Endothelial cell of umbilical vein (primary cell): ENCODE measurements at regions not wholly inside any gene's neighbourhood (a gene's known extent, or its start where the extent isn't known, plus 50 kb on each side); places are given as distances from the start of the nearest gene placed in this dataset.

Experiments
- BruUV-seq: library from RNA; stranded (reverse); fragments of 400-500 nt; replicated peaks from 2 replicates; lab custom pipeline; 2021; lab: Mats Ljungman, UMichigan
- CTCF ChIA-PET: fragments of 300-600, 350-600 bp; sonication (Branson Sonifier 250); formaldehyde crosslinking; loops from one replicate; lab custom pipeline; 2021; ENCODE audit warnings: antibody characterized with exemption, inconsistent platforms; lab: Charles Lee
- POLR2A ChIA-PET: fragments of 300-600, 350-600 bp; sonication (Branson Sonifier 250); formaldehyde crosslinking; loops from one replicate; lab custom pipeline; 2021; ENCODE audit warnings: antibody characterized with exemption, inconsistent platforms; lab: Charles Lee
- DNase-seq: peaks from one replicate; pipeline ENCODE4 v3.0.0-alpha.2; 2011; ENCODE audit warnings: low read depth, low spot score
- FAIRE-seq: peaks from 2 replicates; lab custom pipeline; 2011; peaks lifted over from hg19 to GRCh38; lab: Jason Lieb, UNC
- H2AFZ ChIP-seq: 2 replicates; pipeline ENCODE4 v1.6.0; 2012; ENCODE audit warnings: low read depth, low read length, control low read depth, inconsistent platforms
- H3K27ac ChIP-seq: 2 replicates; pipeline ENCODE4 v1.5.1; 2011; ENCODE audit warnings: low read depth, mild to moderate bottlenecking, control low read depth, low read length, moderate library complexity; ENCODE audit not compliant: insufficient read depth
- H3K27me3 ChIP-seq, 2 experiments: 2 replicates each; pipeline versions ENCODE4 v1.6.0 to v1.6.1; 2011; ENCODE audit warnings: low read length in 2 of 2, mixed read lengths in 1 of 2; ENCODE audit not compliant: control insufficient read depth in 2 of 2, insufficient read depth in 2 of 2
- H3K36me3 ChIP-seq, 2 experiments: 2 replicates in 1 of 2; 3 replicates in 1 of 2; pipeline ENCODE4 v1.5.1; 2011; ENCODE audit warnings: low read length in 2 of 2, mild to moderate bottlenecking in 1 of 2, moderate library complexity in 1 of 2; ENCODE audit not compliant: control insufficient read depth in 2 of 2, insufficient read depth in 2 of 2; ENCODE audit errors: extremely low read depth in 1 of 2
- H3K4me1 ChIP-seq: 3 replicates; pipeline ENCODE4 v1.5.1; 2011; ENCODE audit warnings: mild to moderate bottlenecking, low read length; ENCODE audit not compliant: control insufficient read depth, insufficient read depth; ENCODE audit errors: extremely low read depth
- H3K4me2 ChIP-seq: 2 replicates; pipeline ENCODE4 v1.6.1; 2011; ENCODE audit warnings: low read length, control low read depth, mixed read lengths; ENCODE audit not compliant: insufficient read depth
- H3K4me3 ChIP-seq, 3 experiments: fragments of 200-600 bp in 1 of 3; sonication (generic), shearing (Covaris generic) in 1 of 3; replicated peaks in 1 of 3; 2 replicates each; pipeline ENCODE4 v1.5.1; 2011 to 2016; ENCODE audit warnings: control low read depth in 3 of 3, low read length in 3 of 3, mild to moderate bottlenecking in 2 of 3, inconsistent platforms in 1 of 3, low read depth in 1 of 3, moderate library complexity in 1 of 3; ENCODE audit not compliant: insufficient read depth in 1 of 3
- H3K79me2 ChIP-seq: 2 replicates; pipeline ENCODE4 v1.6.0; 2012; ENCODE audit warnings: low read length, inconsistent platforms; ENCODE audit not compliant: control insufficient read depth, insufficient read depth
- H3K9ac ChIP-seq: replicated peaks from 2 replicates; pipeline ENCODE3; 2011; ENCODE audit warnings: low read length, control low read depth; ENCODE audit not compliant: insufficient read depth; ENCODE audit errors: extremely low read depth
- H3K9me1 ChIP-seq: replicated peaks from 3 replicates; pipeline ENCODE4 v1.6.0; 2011; ENCODE audit warnings: mild to moderate bottlenecking, low read length; ENCODE audit not compliant: control insufficient read depth, insufficient read depth; ENCODE audit errors: extremely low read depth
- H3K9me3 ChIP-seq: replicated peaks from 2 replicates; pipeline ENCODE4 v1.5.1; 2012; ENCODE audit warnings: low read length, inconsistent platforms; ENCODE audit not compliant: control insufficient read depth, insufficient read depth
- H4K20me1 ChIP-seq: replicated peaks from 2 replicates; pipeline ENCODE3; 2011; ENCODE audit warnings: mild to moderate bottlenecking, low read length; ENCODE audit not compliant: control insufficient read depth, insufficient read depth; ENCODE audit errors: extremely low read depth
- EZH2 ChIP-seq: IDR thresholded peaks from 2 replicates; pipeline ENCODE4 v1.6.1; 2012; ENCODE audit warnings: borderline replicate concordance, low read depth, mild to moderate bottlenecking, moderate library complexity, low read length, inconsistent platforms; ENCODE audit not compliant: severe bottlenecking
- FOS ChIP-seq: IDR thresholded peaks from 2 replicates; pipeline ENCODE4 v1.6.1; 2011; ENCODE audit warnings: mild to moderate bottlenecking, low read length, moderate library complexity, borderline replicate concordance; ENCODE audit not compliant: insufficient read depth
- GATA2 ChIP-seq: IDR thresholded peaks from 2 replicates; pipeline ENCODE4 v1.7.0; 2011; ENCODE audit warnings: low read depth, mild to moderate bottlenecking, moderate library complexity, mixed read lengths, low read length; ENCODE audit not compliant: insufficient read length, insufficient read depth
- JUN ChIP-seq: IDR thresholded peaks from 2 replicates; pipeline ENCODE4 v1.6.1; 2011; ENCODE audit warnings: borderline replicate concordance, low read depth; ENCODE audit not compliant: insufficient read length, insufficient read depth
- MAX ChIP-seq: IDR thresholded peaks from 2 replicates; pipeline ENCODE4 v1.6.1; 2011; ENCODE audit not compliant: insufficient read depth, insufficient read length
- MYC ChIP-seq: IDR thresholded peaks from one replicate; pipeline ENCODE4 v1.6.1; 2011; ENCODE audit warnings: mild to moderate bottlenecking, low read depth, low read length
- POLR2A ChIP-seq: IDR thresholded peaks from 2 replicates; pipeline ENCODE4 v1.6.1; 2012; ENCODE audit warnings: low read depth, mild to moderate bottlenecking, control low read depth, low read length
- POLR2AphosphoS5 ChIP-seq: IDR thresholded peaks from 2 replicates; pipeline ENCODE4 v1.6.1; 2012; ENCODE audit warnings: low read depth, mild to moderate bottlenecking, control low read depth, low read length, moderate library complexity; ENCODE audit not compliant: insufficient read depth
- dilution Hi-C: fragments of 300-500 bp; cut with MboI; formaldehyde crosslinking; loops from one replicate; pipeline ENCODE4 v1.15.0; 2019; ENCODE audit warnings: low sequenced_read_pairs; ENCODE audit not compliant: extremely low pct_ligation_motif_present
- intact Hi-C: fragments of 100-400 bp; cut with micrococcal nuclease; formaldehyde crosslinking; loops from one replicate; pipeline ENCODE4 v1.10.0; 2022
- TF ChIP-seq, protein P1 (sequence below), 2 donors: IDR thresholded peaks; 1 replicate in 1 of 2; 2 replicates in 1 of 2; pipeline ENCODE4 v1.5.1; 2011; ENCODE audit warnings: low read length in 2 of 2, mild to moderate bottlenecking in 2 of 2, moderate library complexity in 2 of 2, control low read depth in 1 of 2, inconsistent platforms in 1 of 2, low read depth in 1 of 2; ENCODE audit not compliant: insufficient read depth in 1 of 2; ENCODE audit errors: extremely low read depth in 1 of 2

DNA sequence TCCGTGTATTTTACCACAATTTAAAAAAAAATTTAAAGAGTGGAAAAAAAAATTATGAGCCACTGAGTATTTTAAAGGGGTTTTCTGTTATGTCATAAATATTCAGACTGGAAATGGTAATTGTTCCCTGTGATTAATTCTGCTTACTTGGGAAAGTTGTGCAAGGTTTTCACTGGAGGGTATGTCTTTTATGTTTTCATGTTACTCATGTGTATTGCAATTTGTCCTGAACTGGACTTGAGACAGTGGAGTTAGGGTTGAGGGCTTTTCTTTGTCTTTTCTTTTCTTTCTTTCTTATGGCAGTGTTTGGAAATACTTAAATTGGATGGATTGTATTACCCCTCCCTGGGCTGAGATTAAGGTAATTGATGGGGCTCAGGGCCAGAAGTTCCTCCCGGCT is 257.7 kb downstream of the BAMBI start:
- no peak overlapping the region for H2AFZ ChIP-seq
- DNase-seq = no peak
- intact Hi-C loops (no loop called here), dilution Hi-C loops (no loop called here)
- no peaks in the 10 kb centered on the region for H3K79me2 ChIP-seq
- no peak overlapping the region for H3K4me3 ChIP-seq
- H3K36me3 ChIP-seq = no peaks in the 10 kb centered on the region
- H4K20me1 ChIP-seq = no peaks in the 10 kb centered on the region
- no peak overlapping the region for H3K27ac ChIP-seq
- no peak for FAIRE-seq
- no peaks in the 10 kb centered on the region for H3K4me1 ChIP-seq
- BruUV-seq = no TSS peak
- no peak for TF ChIP-seq POLR2A
- ChIA-PET CTCF (no interaction called here), POLR2A (no interaction called here)
- no peaks in the 10 kb centered on the region for H3K9me3 ChIP-seq
- no peak overlapping the region for H3K4me2 ChIP-seq
- no peak overlapping the region for H3K9ac ChIP-seq
- peaks cover 10 to 12% of the 10 kb centered on the region in 2 experiments for H3K27me3 ChIP-seq
- H3K9me1 ChIP-seq = no peaks in the 10 kb centered on the region

- H3K4me1 ChIP-seq = no peaks in the 10 kb centered on the region
- no peak overlapping the region for H3K4me3 ChIP-seq
- DNase-seq (no peak), FAIRE-seq (no peak)
- ChIA-PET POLR2A (no interaction called here), CTCF (interaction anchor here (1.2 kb wide), 1 partner anchor 49 kb away, joined by 3 read pairs; no protein-coding TSS in a partner anchor)
- H3K27ac ChIP-seq = no peak overlapping the region
- no peaks in the 10 kb centered on the region for H3K79me2 ChIP-seq
- intact Hi-C loops = no loop called here
- H3K9me3 ChIP-seq = no peaks in the 10 kb centered on the region
- H3K4me2 ChIP-seq = no peak overlapping the region
- H3K9me1 ChIP-seq = no peaks in the 10 kb centered on the region
- H4K20me1 ChIP-seq = no peaks in the 10 kb centered on the region
- TF ChIP-seq GATA2 (no peak), POLR2AphosphoS5 (no peak), FOS (no peak), MAX (no peak), POLR2A (no peak), MYC (no peak), EZH2 (no peak), JUN (no peak)
- TF ChIP-seq, protein P1, sequence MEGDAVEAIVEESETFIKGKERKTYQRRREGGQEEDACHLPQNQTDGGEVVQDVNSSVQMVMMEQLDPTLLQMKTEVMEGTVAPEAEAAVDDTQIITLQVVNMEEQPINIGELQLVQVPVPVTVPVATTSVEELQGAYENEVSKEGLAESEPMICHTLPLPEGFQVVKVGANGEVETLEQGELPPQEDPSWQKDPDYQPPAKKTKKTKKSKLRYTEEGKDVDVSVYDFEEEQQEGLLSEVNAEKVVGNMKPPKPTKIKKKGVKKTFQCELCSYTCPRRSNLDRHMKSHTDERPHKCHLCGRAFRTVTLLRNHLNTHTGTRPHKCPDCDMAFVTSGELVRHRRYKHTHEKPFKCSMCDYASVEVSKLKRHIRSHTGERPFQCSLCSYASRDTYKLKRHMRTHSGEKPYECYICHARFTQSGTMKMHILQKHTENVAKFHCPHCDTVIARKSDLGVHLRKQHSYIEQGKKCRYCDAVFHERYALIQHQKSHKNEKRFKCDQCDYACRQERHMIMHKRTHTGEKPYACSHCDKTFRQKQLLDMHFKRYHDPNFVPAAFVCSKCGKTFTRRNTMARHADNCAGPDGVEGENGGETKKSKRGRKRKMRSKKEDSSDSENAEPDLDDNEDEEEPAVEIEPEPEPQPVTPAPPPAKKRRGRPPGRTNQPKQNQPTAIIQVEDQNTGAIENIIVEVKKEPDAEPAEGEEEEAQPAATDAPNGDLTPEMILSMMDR (IDR thresholded peaks at IDR 0.05; ENCODE audit: extremely low read depth in 1 of 2, insufficient read depth in 1 of 2, low read depth in 1 of 2, low read length in 2 of 2) = no peak
- H3K36me3 ChIP-seq = no peaks in the 10 kb centered on the region
- BruUV-seq = no TSS peak
- H3K9ac ChIP-seq = no peak overlapping the region
- H3K27me3 ChIP-seq = peaks cover 10 to 12% of the 10 kb centered on the region in 2 experiments
- H2AFZ ChIP-seq = no peak overlapping the region
- dilution Hi-C loops = no loop called here
Observed at GRCh38 chr10:28937959-28938358, 260.6 kb downstream of the BAMBI start.
